HG03025 (cell line): ENCODE measurements at regions not wholly inside any gene's neighbourhood (a gene's known extent, or its start where the extent isn't known, plus 50 kb on each side); places are given as distances from the start of the nearest gene placed in this dataset.
A peak's percentile ranks its signal among the peaks of the same experiment; 100 is the strongest.

Experiments used
- ATAC-seq: cut with Tn5 transposase; IDR thresholded peaks from one replicate; pipeline ENCODE4 v1.9.1; 2021; ENCODE audit warnings: mild to moderate bottlenecking, moderate library complexity; ENCODE audit not compliant: unreplicated experiment, low FRiP score

GRCh38 chr6:113629975-113630737 is 227.0 kb upstream of the MARCKS start:
- no peak for ATAC-seq

DNA sequence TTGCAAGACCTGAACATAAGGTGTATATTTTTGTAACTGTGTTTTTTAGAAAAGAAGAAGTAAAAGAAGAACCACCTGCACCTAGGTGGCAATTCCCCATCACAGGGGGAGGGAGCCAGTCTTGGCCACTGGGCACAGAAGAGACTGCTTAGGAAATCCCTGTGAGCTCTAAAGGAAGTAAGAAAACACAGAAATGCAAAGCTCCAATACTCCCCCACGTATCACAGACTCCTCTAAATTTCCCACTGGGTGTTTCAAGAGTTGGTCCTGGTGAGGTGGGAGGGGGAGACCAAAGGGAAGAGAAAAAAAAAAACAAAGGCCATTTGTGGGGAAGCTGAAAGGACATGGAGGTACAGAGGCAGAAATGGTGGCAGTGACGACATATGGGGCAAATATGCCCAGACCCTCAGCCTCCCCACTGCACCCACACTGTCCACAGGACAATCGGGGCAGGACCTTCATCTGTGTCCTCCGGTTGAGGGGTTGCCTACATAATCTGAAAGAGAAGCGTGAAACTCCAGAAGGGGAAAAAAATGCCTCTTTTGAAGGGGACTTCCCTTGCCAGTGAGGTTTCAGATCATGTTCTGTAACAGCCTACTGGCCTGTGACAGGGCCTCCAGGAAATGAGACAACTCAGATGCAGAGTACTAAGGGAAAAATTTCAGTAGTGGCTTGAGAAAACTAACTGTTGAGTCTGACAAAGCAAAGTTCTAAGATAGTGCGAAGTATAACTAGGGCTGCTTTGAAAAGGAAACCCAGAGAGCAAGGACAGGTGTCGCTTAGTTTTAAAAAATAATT is 226.2 kb upstream of the MARCKS start:
- peak; percentile 68 for ATAC-seq

DNA sequence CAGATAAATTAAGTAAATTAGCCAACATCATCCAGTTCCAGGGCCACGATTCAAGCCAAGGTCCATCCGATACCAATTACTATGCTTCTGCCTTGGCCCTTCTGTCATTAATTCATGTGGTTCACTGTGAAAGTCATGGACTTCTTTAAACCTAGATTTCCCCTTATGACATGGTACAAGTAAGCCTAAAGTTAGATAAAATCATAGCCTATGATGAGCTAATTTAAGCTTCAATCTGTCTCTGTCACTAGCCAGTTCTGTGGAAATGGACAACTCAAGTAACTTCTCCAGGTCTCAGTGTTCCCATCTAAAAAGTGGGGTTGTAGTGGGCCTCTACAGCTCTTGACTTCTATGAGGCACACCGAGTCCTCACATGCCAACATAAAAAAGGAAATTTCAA is 225.5 kb upstream of the MARCKS start:
- ATAC-seq, result no peak

GRCh38 chr6:113632220-113632864 is 224.8 kb upstream of the MARCKS start:
- peak; percentile 20 for ATAC-seq

DNA sequence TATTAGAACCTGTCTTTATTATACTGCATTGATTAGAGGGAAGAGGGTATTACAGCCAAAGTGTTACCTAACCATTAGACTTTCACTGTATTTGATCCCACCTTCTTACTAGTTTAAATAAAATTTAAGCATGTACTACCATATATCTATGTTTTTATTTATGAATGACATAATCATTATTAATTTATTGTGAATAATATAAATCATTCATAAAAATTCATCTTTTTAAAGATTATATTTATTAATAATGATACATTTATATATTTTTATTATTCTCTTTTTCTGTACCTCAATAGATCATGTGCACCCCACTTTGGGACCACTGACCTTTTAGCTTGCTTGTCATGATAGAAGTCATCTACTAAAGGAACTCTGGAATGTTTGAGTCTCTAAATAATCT is 223.5 kb upstream of the MARCKS start:
- ATAC-seq, result no peak

GRCh38 chr6:113634352-113635163 is 222.6 kb upstream of the MARCKS start:
- no peak for ATAC-seq

DNA sequence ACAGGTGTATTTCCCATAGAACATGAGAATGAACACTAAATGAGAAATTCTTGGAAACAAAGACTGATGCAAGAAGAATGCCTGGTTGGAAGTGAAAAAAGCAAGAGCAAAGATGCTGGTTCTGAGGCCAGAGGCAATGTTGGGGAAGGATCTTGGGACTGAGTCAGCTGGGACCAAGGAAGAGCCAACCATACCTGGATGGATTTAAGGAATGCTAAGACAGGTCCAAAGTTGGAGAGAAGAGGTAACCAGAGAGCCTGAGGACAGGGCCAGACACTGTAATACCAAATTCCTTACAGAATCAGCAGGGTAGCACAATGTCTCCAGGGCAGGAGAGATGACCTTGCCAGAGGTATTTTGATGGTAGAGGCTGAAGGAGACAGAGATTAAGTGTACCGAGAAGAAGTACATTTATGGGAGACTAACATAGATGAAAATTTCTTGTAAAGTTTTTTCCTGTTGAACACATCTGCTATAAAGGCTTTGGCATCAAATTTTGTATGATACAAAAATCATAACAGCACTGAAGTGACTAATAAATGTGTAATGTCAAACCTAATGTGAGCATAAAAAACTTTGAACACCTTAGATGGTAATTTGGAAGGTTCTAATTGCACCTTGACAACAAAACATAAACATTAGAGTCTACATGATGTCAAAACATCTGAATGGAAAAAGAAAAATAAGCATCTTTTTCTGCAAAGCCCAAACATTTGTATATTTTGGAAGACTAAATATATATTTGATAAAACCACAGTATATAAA is 221.7 kb upstream of the MARCKS start:
- ATAC-seq, result no peak

GRCh38 chr6:113636357-113636824 is 220.8 kb upstream of the MARCKS start:
- no peak for ATAC-seq

DNA sequence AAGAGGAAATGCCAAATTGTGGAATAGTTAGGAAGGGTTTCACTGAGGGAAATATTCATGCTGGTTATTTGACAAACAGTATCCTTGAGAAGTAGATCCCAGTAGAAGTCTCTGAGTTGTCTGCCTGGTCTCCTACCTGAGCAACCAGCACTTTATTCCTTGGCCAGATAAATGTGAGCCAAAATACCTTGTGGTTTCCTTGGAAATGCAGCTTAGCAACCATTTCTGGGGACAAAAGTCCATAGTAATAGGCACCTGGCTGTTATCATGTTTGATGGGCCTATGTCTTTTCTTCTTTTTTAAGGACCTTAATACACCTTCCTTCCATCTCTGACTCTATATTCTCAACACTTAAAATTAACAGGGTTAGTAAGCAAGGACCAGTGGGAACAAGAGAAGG is 217.1 kb upstream of the MARCKS start:
- no peak for ATAC-seq

DNA sequence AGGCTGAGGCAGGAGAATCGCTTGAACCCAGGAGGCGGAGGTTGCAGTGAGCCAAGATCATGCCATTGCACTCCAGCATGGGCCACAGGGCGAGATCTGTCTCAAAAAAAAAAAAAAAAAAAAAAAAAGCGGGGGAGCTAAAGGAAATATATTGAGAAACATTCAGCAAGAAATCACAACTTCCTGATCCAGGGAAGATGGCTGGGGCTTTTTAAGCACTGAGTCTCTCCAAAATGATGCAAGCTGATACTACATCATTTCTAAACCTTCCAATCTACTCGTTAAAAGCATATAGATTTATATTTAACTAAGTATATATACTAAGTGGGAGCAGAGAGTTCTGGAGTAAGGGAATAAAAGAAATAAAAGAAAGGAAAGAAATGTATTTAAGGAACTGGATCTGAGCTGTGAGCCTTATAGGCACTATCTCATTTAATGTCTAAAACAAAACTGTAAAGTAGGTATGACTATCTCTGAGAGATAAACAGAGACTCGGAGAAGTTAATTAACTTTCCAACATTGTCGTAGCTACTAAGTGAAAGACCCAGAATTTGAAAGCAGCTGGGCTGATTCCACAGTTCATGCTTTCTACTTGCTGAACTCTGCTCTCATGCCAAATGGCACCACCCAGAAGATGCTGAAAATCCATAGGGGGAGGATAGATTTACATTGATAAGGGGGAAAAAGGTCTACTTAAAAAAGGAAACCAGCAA is 215.0 kb upstream of the MARCKS start:
- no peak for ATAC-seq

DNA sequence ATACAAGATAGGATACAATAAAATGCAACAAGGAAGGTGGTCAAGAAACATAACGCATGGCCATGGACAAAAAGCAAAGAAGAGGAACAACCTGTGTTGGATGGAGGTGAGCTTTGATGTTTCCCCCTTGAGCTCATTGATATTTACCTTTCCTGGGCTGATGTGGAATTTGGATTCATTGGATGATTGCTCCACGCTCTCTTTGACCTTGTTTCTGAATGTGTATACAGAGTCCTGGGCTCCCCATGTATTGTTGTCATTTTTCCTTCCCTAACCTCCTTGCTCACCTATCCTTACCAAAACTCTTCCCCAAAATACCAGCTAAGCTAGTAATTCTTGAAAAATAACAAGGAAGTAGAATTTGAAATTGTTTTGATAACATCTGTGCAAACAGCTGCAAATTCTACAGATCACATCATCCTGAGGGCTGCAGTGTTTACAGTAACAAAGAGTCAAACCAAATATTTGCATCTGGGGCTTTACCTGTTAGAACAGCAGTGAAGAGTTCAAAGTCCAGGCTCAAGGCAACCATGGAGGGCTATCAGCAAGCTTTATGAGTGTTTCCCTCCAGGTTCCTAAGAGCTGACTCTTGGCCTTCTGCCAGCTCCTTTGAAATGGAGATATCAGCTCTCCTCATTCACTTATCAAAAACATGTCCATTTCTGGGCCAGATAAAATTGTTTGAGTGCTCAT is 214.3 kb upstream of the MARCKS start:
- ATAC-seq, result peak; percentile 93

DNA sequence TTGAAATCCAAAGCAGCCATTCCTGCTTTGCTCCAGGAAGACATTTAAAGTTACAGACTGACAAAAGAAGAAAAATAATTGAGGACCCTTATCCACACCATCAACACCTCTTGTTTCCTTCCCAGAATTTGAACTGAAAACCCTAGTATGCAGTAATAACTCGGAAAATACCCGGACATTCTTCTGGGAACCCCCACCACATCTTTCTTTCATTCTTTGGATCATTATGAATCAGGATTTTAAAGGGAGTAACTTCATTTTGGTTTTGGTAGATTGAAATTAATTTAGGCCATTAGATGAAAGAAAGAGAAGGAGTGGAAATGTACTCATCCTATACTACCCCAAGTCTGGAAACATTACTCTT is 213.8 kb upstream of the MARCKS start:
- ATAC-seq, result no peak

- no peak for ATAC-seq
These were observed 212.1 kb upstream of the MARCKS start for GRCh38 chr6:113644861-113645575.

DNA sequence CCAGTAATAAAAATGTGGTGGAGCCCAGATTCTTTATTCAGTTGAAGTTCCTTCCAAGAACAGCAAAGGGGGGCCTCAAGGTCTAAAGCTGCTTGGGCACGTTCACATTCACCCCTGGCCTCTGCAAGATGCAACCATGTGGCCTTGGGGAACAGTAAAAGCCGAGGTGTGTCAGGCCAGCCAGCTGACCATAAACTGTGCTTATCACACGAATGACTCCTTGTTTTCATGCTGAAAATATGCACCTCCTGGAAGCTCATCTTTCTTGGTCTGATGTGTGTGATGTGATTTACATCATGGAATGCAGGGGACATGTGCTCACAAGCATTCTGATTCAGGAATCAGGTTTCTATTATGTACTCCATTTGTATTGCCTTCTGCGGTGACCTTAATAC is 211.6 kb upstream of the MARCKS start:
- no peak for ATAC-seq

DNA sequence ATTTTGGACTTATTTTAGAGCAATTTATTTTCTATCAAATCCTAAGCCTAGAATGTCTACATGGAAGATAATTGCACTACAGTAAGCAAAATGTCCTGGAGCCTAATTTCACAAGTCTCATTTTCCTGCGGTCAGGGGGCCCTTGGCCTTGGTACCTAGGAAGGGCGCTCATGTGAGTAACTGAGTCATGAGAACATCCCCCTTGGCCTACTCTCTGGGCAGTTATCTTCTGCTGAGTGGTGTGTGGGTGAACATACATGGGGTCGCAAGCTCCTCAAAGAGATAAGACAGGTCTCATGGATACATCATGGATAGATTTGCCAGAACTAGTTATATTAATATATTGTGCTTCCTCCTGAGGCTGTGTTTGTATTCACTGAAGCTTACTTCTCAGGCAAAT is 211.2 kb upstream of the MARCKS start:
- ATAC-seq, result no peak

GRCh38 chr6:113646701-113647100 is 210.4 kb upstream of the MARCKS start:
- ATAC-seq, result no peak

- ATAC-seq, result no peak
These were observed 209.8 kb upstream of the MARCKS start for GRCh38 chr6:113647143-113647889.
